NCI-H2029 treated with DMSO at 0.1 percent for 48 hours (cell line): ENCODE measurements at regions not wholly inside any gene's neighbourhood (a gene's known extent, or its start where the extent isn't known, plus 50 kb on each side); places are given as distances from the start of the nearest gene placed in this dataset.

Source experiments
- DNase-seq: peaks from one replicate; lab custom pipeline; 2025; lab: John Stamatoyannopoulos, UW

GRCh38 chr5:117212866-117213265 lies 638.2 kb upstream of the SEMA6A start:
- no peak for DNase-seq

GRCh38 chr5:117210796-117211195 lies 636.2 kb upstream of the SEMA6A start:
- no peak for DNase-seq

GRCh38 chr5:117209479-117209878 lies 634.9 kb upstream of the SEMA6A start:
- no peak for DNase-seq

- DNase-seq = no peak
These were observed 632.6 kb upstream of the SEMA6A start for GRCh38 chr5:117207088-117207668.

- DNase-seq = no peak
These were observed 631.3 kb upstream of the SEMA6A start for GRCh38 chr5:117205894-117206293.

GRCh38 chr5:117204926-117205869 lies 630.6 kb upstream of the SEMA6A start:
- DNase-seq = no peak

- DNase-seq = no peak
These were observed 629.8 kb upstream of the SEMA6A start for GRCh38 chr5:117204404-117204803.

GRCh38 chr5:117203584-117203983 lies 629.0 kb upstream of the SEMA6A start:
- no peak for DNase-seq

- DNase-seq = no peak
These were observed 626.4 kb upstream of the SEMA6A start for GRCh38 chr5:117201001-117201400.

- no peak for DNase-seq
These were observed 620.5 kb upstream of the SEMA6A start for GRCh38 chr5:117195076-117195475.

GRCh38 chr5:117191251-117191650 lies 616.6 kb upstream of the SEMA6A start:
- no peak for DNase-seq

GRCh38 chr5:117189784-117190183 lies 615.2 kb upstream of the SEMA6A start:
- no peak for DNase-seq

- DNase-seq = no peak
These were observed 613.6 kb upstream of the SEMA6A start for GRCh38 chr5:117188211-117188610.

- no peak for DNase-seq
These were observed 612.1 kb upstream of the SEMA6A start for GRCh38 chr5:117186751-117187150.

- no peak for DNase-seq
These were observed 608.7 kb upstream of the SEMA6A start for GRCh38 chr5:117183326-117183725.

GRCh38 chr5:117182104-117182503 lies 607.5 kb upstream of the SEMA6A start:
- DNase-seq = no peak

- no peak for DNase-seq
These were observed 602.7 kb upstream of the SEMA6A start for GRCh38 chr5:117177302-117177701.

- DNase-seq = no peak
These were observed 590.4 kb upstream of the SEMA6A start for GRCh38 chr5:117165068-117165467.

GRCh38 chr5:117161718-117162335 lies 587.2 kb upstream of the SEMA6A start:
- DNase-seq = no peak

GRCh38 chr5:117160391-117160790 lies 585.8 kb upstream of the SEMA6A start:
- no peak for DNase-seq

GRCh38 chr5:117149312-117149711 lies 574.7 kb upstream of the SEMA6A start:
- no peak for DNase-seq

- DNase-seq = no peak
These were observed 569.5 kb upstream of the SEMA6A start for GRCh38 chr5:117144086-117144485.

GRCh38 chr5:117143406-117143805 lies 568.8 kb upstream of the SEMA6A start:
- no peak for DNase-seq
